H9 (cell line): ENCODE measurements at regions not wholly inside any gene's neighbourhood (a gene's known extent, or its start where the extent isn't known, plus 50 kb on each side); places are given as distances from the start of the nearest gene placed in this dataset.

Experiments used
- DNase-seq: peaks from one replicate; pipeline ENCODE4 v3.0.0-alpha.2; 2017
- H2AFZ ChIP-seq: one replicate; pipeline ENCODE4 v1.6.1; 2013; ENCODE audit warnings: mild to moderate bottlenecking, low read length, control low read depth, moderate library complexity
- H2AK5ac ChIP-seq: 2 replicates; pipeline ENCODE4 v1.6.1; 2013; ENCODE audit warnings: low read length, control low read depth, mixed read lengths; ENCODE audit not compliant: insufficient read length
- H2BK120ac ChIP-seq: one replicate; pipeline ENCODE4 v1.6.1; 2013; ENCODE audit warnings: low read depth, mild to moderate bottlenecking, low read length, control low read depth, inconsistent platforms; ENCODE audit not compliant: poor library complexity, severe bottlenecking
- H2BK12ac ChIP-seq: 2 replicates; pipeline ENCODE4 v1.6.1; 2013; ENCODE audit warnings: low read length, control low read depth, mixed read lengths, low read depth; ENCODE audit not compliant: insufficient read length
- H2BK15ac ChIP-seq: 2 replicates; pipeline ENCODE4 v1.6.1; 2013; ENCODE audit warnings: low read depth, low read length, control low read depth
- H2BK20ac ChIP-seq: one replicate; pipeline ENCODE4 v1.6.1; 2013; ENCODE audit warnings: low read depth, mild to moderate bottlenecking, low read length, control low read depth, inconsistent platforms; ENCODE audit not compliant: poor library complexity, severe bottlenecking
- H2BK5ac ChIP-seq: 2 replicates; pipeline ENCODE4 v1.6.1; 2013; ENCODE audit warnings: low read length, control low read depth, mixed read lengths; ENCODE audit not compliant: insufficient read length
- H3K14ac ChIP-seq: 2 replicates; pipeline ENCODE4 v1.6.1; 2013; ENCODE audit warnings: low read length, control low read depth; ENCODE audit not compliant: insufficient read depth
- H3K18ac ChIP-seq: 2 replicates; pipeline ENCODE4 v1.6.1; 2013; ENCODE audit warnings: low read depth, mild to moderate bottlenecking, mixed read lengths, low read length, control low read depth; ENCODE audit not compliant: insufficient read length
- H3K23ac ChIP-seq: 2 replicates; pipeline ENCODE4 v1.6.1; 2013; ENCODE audit warnings: low read length, control low read depth, mixed read lengths, low read depth; ENCODE audit not compliant: insufficient read length
- H3K23me2 ChIP-seq: 2 replicates; pipeline ENCODE4 v1.6.1; 2013; ENCODE audit warnings: low read depth, mild to moderate bottlenecking, mixed read lengths, low read length, control low read depth; ENCODE audit not compliant: insufficient read length, poor library complexity, severe bottlenecking
- H3K27ac ChIP-seq: 2 replicates; pipeline ENCODE4 v1.5.1; 2013; ENCODE audit warnings: low read length, control low read depth, mixed read lengths, low read depth; ENCODE audit not compliant: insufficient read length
- H3K27me3 ChIP-seq: 2 replicates; pipeline ENCODE4 v1.6.1; 2013; ENCODE audit warnings: low read length, control low read depth, inconsistent platforms; ENCODE audit not compliant: insufficient read depth
- H3K4ac ChIP-seq: 2 replicates; pipeline ENCODE4 v1.6.1; 2013; ENCODE audit warnings: low read depth, mild to moderate bottlenecking, control low read depth, inconsistent platforms, low read length, moderate library complexity
- H3K4me1 ChIP-seq: 2 replicates; pipeline ENCODE4 v1.6.1; 2013; ENCODE audit warnings: low read length, control low read depth, inconsistent platforms; ENCODE audit not compliant: insufficient read depth
- H3K4me2 ChIP-seq: 2 replicates; pipeline ENCODE4 v1.6.1; 2013; ENCODE audit warnings: low read length, control low read depth, mixed read lengths; ENCODE audit not compliant: insufficient read length, insufficient read depth
- H3K56ac ChIP-seq: 2 replicates; pipeline ENCODE4 v1.6.1; 2013; ENCODE audit warnings: low read depth, mild to moderate bottlenecking, mixed read lengths, low read length, control low read depth; ENCODE audit not compliant: insufficient read length
- H3K79me1 ChIP-seq: 2 replicates; pipeline ENCODE4 v1.6.1; 2013; ENCODE audit warnings: low read depth, mild to moderate bottlenecking, moderate library complexity, low read length, control low read depth, inconsistent platforms; ENCODE audit not compliant: insufficient read depth, poor library complexity, severe bottlenecking
- H3K79me2 ChIP-seq: 2 replicates; pipeline ENCODE4 v1.6.1; 2013; ENCODE audit warnings: low read length, control low read depth, inconsistent platforms; ENCODE audit not compliant: insufficient read depth
- H3K9ac ChIP-seq: 2 replicates; pipeline ENCODE4 v1.6.1; 2013; ENCODE audit warnings: low read length, control low read depth, mixed read lengths; ENCODE audit not compliant: insufficient read length; ENCODE audit errors: extremely low read depth
- H3K9me3 ChIP-seq: one replicate; pipeline ENCODE4 v1.6.1; 2013; ENCODE audit warnings: low read depth, low read length, inconsistent platforms; ENCODE audit not compliant: control insufficient read depth
- H3T11ph ChIP-seq: one replicate; pipeline ENCODE4 v1.6.1; 2013; ENCODE audit warnings: mild to moderate bottlenecking, low read length, control low read depth, inconsistent platforms
- H4K20me1 ChIP-seq: one replicate; pipeline ENCODE4 v1.6.1; 2013; ENCODE audit not compliant: control insufficient read depth, insufficient read length, insufficient read depth
- H4K5ac ChIP-seq: 2 replicates; pipeline ENCODE4 v1.6.1; 2013; ENCODE audit warnings: low read depth, mild to moderate bottlenecking, mixed read lengths, low read length, control low read depth; ENCODE audit not compliant: insufficient read length
- H4K8ac ChIP-seq: replicated peaks from 2 replicates; pipeline ENCODE4 v1.6.1; 2013; ENCODE audit warnings: low read length, control low read depth, mixed read lengths, low read depth; ENCODE audit not compliant: insufficient read length
- H4K91ac ChIP-seq: 2 replicates; pipeline ENCODE4 v1.6.1; 2013; ENCODE audit warnings: low read depth, mild to moderate bottlenecking, moderate library complexity, mixed read lengths, low read length, control low read depth; ENCODE audit not compliant: insufficient read length
- H3K27ac Mint-ChIP-seq, 3 experiments: 2 replicates in 2 of 3; 3 replicates in 1 of 3; pipeline ENCODE4 v1.8.0; 2020 to 2021; ENCODE audit warnings: mixed read lengths in 3 of 3, mild to moderate bottlenecking in 1 of 3, moderate library complexity in 1 of 3
- H3K27me3 Mint-ChIP-seq: 2 replicates; pipeline ENCODE4 v1.8.0; 2021; ENCODE audit warnings: low read depth, mild to moderate bottlenecking, moderate library complexity, mixed read lengths
- H3K36me3 Mint-ChIP-seq, 3 experiments: 2 replicates in 2 of 3; 3 replicates in 1 of 3; pipeline ENCODE4 v1.8.0; 2020 to 2021; ENCODE audit warnings: low read depth in 3 of 3, mixed read lengths in 3 of 3; ENCODE audit not compliant: insufficient read depth in 1 of 3
- H3K4me1 Mint-ChIP-seq, 2 experiments: 2 replicates each; pipeline ENCODE4 v1.8.0; 2020; ENCODE audit warnings: mixed read lengths in 2 of 2
- H3K4me3 Mint-ChIP-seq, 2 experiments: 2 replicates in 1 of 2; 3 replicates in 1 of 2; pipeline ENCODE4 v1.8.0; 2020 to 2021; ENCODE audit warnings: mild to moderate bottlenecking in 2 of 2, mixed read lengths in 2 of 2, moderate library complexity in 1 of 2
- H3K9me3 Mint-ChIP-seq, 2 experiments: 2 replicates in 1 of 2; 3 replicates in 1 of 2; pipeline ENCODE4 v1.8.0; 2020; ENCODE audit warnings: mild to moderate bottlenecking in 2 of 2, mixed read lengths in 2 of 2, moderate library complexity in 1 of 2
- WGBS: extraction: QIAGEN DNeasy Blood & Tissue Kit; methylation state at CpG from one replicate; pipeline ENCODE4 v1.1.7; 2013; ENCODE audit warnings: missing lambda C conversion rate, low lambda C conversion rate, mixed read lengths; ENCODE audit not compliant: insufficient read length; ENCODE audit errors: extremely low coverage; 5-methylcytosine and 5-hydroxymethylcytosine counted together
- TF ChIP-seq, protein P1 (sequence below): fragments of 200-600 bp; sonication (generic); conservative IDR thresholded peaks from 3 replicates; pipeline ENCODE4 v1.8.0; 2021; ENCODE audit warnings: antibody characterized with exemption, mild to moderate bottlenecking

DNA sequence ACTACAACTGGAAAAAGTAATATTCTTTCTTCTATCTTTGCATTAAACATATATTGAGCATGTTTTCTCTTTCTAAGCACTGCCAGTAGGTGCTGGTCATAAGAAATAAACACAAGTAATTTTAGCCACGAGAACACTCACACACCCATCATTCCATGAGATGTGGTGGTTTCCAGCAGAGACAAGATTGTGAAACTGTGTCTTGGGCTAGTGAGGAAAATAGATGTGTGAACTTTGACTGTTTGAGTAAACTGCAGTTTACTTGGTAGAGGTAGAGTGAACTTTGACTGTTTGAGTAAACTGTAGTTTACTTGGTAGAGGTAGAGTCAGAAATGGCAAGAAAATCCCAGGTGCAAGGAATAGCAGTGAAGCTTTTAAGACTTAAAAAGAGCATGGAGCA is 300.9 kb upstream of the HS3ST1 start:
- Histone ChIP-seq H2BK15ac (no peak overlapping the region), H4K20me1 (no peaks in the 10 kb centered on the region), H3K4ac (no peak overlapping the region), H3K27ac (no peak overlapping the region), H3K79me1 (no peaks in the 10 kb centered on the region), H2AK5ac (no peak overlapping the region), H3K18ac (no peak overlapping the region), H4K5ac (no peak overlapping the region), H3K23ac (no peak overlapping the region), H4K91ac (no peak overlapping the region), H2BK12ac (no peak overlapping the region), H2BK120ac (no peak overlapping the region), H3K9me3 (no peaks in the 10 kb centered on the region), H3K4me2 (no peak overlapping the region), H3T11ph (no peak overlapping the region), H3K56ac (no peak overlapping the region), H4K8ac (no peak overlapping the region), H3K23me2 (no peaks in the 10 kb centered on the region), H3K79me2 (no peaks in the 10 kb centered on the region), H3K14ac (no peak overlapping the region), H3K9ac (no peak overlapping the region), H2BK5ac (no peak overlapping the region), H3K4me1 (no peaks in the 10 kb centered on the region), H2AFZ (no peak overlapping the region), H3K27me3 (no peaks in the 10 kb centered on the region), H2BK20ac (no peak overlapping the region)
- H3K36me3 Mint-ChIP-seq = no peaks in the 10 kb centered on the region
- no peak overlapping the region for H3K4me3 Mint-ChIP-seq
- no CpG with 5 or more reads among the region's 1 CpG for WGBS
- H3K4me1 Mint-ChIP-seq = no peaks in the 10 kb centered on the region
- TF ChIP-seq, protein P1, sequence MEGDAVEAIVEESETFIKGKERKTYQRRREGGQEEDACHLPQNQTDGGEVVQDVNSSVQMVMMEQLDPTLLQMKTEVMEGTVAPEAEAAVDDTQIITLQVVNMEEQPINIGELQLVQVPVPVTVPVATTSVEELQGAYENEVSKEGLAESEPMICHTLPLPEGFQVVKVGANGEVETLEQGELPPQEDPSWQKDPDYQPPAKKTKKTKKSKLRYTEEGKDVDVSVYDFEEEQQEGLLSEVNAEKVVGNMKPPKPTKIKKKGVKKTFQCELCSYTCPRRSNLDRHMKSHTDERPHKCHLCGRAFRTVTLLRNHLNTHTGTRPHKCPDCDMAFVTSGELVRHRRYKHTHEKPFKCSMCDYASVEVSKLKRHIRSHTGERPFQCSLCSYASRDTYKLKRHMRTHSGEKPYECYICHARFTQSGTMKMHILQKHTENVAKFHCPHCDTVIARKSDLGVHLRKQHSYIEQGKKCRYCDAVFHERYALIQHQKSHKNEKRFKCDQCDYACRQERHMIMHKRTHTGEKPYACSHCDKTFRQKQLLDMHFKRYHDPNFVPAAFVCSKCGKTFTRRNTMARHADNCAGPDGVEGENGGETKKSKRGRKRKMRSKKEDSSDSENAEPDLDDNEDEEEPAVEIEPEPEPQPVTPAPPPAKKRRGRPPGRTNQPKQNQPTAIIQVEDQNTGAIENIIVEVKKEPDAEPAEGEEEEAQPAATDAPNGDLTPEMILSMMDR = no peak
- H3K27ac Mint-ChIP-seq = no peak overlapping the region
- no peaks in the 10 kb centered on the region for H3K9me3 Mint-ChIP-seq
- no peaks in the 10 kb centered on the region for H3K27me3 Mint-ChIP-seq
- no peak for DNase-seq
